ENCODE measurements at regions not wholly inside any gene's neighbourhood (a gene's known extent, or its start where the extent isn't known, plus 50 kb on each side); places are given as distances from the start of the nearest gene placed in this dataset.
A peak's percentile ranks its signal among the peaks of the same experiment; 100 is the strongest.

GRCh38 chr3:125654526-125654925, 59.2 kb upstream of the OSBPL11 start:
- H3K4me3 ChIP-seq, result no peak overlapping the region
- 93 to 95% methylated on average over 1 of the region's 1 CpG for WGBS, 2 donors
- no peaks in the 10 kb centered on the region for H3K27me3 ChIP-seq
- DNase-seq, result no peak
- no peaks in the 10 kb centered on the region for H3K36me3 ChIP-seq (ENCODE audit: low read depth, missing control alignments)
- no peak for TF ChIP-seq POLR2A (IDR thresholded peaks at IDR 0.05)
- no peak for TF ChIP-seq CTCF (IDR thresholded peaks at IDR 0.05)
- H3K9me3 ChIP-seq, result no peaks in the 10 kb centered on the region
- H3K4me1 ChIP-seq, result no peaks in the 10 kb centered on the region
- intact Hi-C loops (cut with DNase I; ENCODE audit: low total_unique reads), result no loop called here
- H3K27ac ChIP-seq, result no peak overlapping the region

DNA sequence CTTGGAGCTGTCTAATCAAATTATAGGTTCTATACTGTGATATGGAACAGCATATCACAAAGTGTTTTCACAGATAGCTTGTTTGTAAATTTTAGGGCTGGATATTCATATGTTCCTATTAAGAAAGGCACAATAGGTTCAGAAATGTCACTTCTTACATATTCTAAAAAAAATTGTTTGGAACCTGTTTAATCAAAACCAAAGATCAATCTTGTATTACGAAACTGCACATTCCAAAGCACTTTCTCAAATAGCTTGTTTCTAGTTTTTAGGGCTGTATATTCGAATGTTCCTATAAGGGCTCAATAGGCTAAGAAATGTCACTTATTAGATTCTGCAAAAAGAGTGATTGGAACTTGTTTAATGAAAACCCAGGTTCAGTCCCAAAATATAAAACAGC, 67.4 kb upstream of the OSBPL11 start:
- Histone ChIP-seq H3K9me3 (no peaks in the 10 kb centered on the region), H3K4me1 (no peaks in the 10 kb centered on the region), H3K4me3 (no peak overlapping the region), H3K27me3 (no peaks in the 10 kb centered on the region), H3K27ac (no peak overlapping the region), H3K36me3 (ENCODE audit: low read depth, missing control alignments) (no peaks in the 10 kb centered on the region)
- DNase-seq, result no peak
- WGBS, 2 donors, result 89 to 91% methylated on average over 2 of the region's 2 CpGs
- TF ChIP-seq POLR2A (IDR thresholded peaks at IDR 0.05) (no peak), CTCF (IDR thresholded peaks at IDR 0.05) (no peak)
- intact Hi-C loops (cut with DNase I; ENCODE audit: low total_unique reads), result no loop called here

GRCh38 chr3:125670352-125670751, 75.1 kb upstream of the OSBPL11 start:
- no peaks in the 10 kb centered on the region for H3K9me3 ChIP-seq
- TF ChIP-seq CTCF (IDR thresholded peaks at IDR 0.05) (no peak), POLR2A (IDR thresholded peaks at IDR 0.05) (no peak)
- H3K4me1 ChIP-seq, result no peaks in the 10 kb centered on the region
- H3K4me3 ChIP-seq, result no peak overlapping the region
- 79% methylated on average over 1 of the region's 1 CpG for whole genome bisulfite sequencing, 2 donors
- H3K27ac ChIP-seq, result no peak overlapping the region
- intact Hi-C loops (cut with DNase I; ENCODE audit: low total_unique reads), result no loop called here
- DNase-seq, result no peak
- no peaks in the 10 kb centered on the region for H3K27me3 ChIP-seq
- no peaks in the 10 kb centered on the region for H3K36me3 ChIP-seq (ENCODE audit: low read depth, missing control alignments)

- DNase-seq, result no peak
- Histone ChIP-seq H3K27me3 (no peaks in the 10 kb centered on the region), H3K4me3 (peak overlapping the region in 1 of 2 donors; percentile 25), H3K27ac (no peak overlapping the region), H3K36me3 (ENCODE audit: low read depth, missing control alignments) (no peaks in the 10 kb centered on the region), H3K4me1 (no peaks in the 10 kb centered on the region), H3K9me3 (no peaks in the 10 kb centered on the region)
- intact Hi-C loops (cut with DNase I; ENCODE audit: low total_unique reads), result no loop called here
- 69 to 78% methylated on average over 4 of the region's 4 CpGs for WGBS, 2 donors
- no peak for TF ChIP-seq CTCF (IDR thresholded peaks at IDR 0.05)
Measured at GRCh38 chr3:125670945-125671344, 75.6 kb upstream of the OSBPL11 start.

DNA sequence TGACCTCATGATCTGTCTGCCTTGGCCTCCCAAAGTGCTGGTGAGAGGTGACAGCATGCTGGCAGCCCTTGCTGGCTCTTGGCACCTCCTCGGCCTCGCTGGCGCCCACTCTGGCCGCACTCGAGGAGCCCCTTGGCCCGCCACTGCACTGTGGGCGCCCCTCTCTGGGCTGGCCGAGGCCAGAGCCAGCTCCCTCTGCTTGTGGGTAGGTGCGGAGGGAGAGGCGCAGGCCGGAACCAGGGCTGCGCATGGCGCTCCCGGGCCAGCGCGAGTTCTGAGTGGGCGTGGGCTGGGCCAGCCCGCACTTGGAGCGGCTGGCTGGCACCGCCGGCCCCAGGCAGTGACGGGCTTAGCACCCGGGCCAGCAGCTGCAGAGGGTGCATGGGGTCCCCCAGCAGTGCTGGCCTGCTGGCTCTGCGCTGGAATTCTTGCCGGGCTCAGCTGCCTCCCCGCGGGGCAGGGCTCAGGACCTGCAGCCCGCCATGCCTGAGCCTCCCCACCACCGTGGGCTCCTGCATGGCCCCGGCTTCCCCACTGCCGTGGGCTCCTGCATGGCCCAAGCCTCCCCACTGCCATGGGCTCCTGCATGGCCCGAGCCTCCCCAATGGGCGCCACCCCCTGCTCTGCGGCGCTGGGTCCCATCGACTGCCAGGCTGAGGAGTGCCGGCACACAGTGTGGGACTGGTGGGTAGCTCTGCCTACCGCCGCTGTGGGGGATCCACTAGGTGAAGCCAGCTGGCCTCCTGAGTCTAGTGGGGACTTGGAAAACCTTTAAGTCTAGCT, 76.4 kb upstream of the OSBPL11 start:
- WGBS, 2 donors, result 20 to 76% methylated on average over 1 to 32 of the region's 39 CpGs

More for the DNA sequence above, 76.4 kb upstream of the OSBPL11 start:
- Histone ChIP-seq H3K36me3 (ENCODE audit: low read depth, missing control alignments) (no peaks in the 10 kb centered on the region), H3K27me3 (no peaks in the 10 kb centered on the region), H3K9me3 (no peaks in the 10 kb centered on the region), H3K27ac (no peak overlapping the region), H3K4me1 (no peaks in the 10 kb centered on the region), H3K4me3 (peak overlapping the region; percentile 25 to 31)
- no peak for DNase-seq
- no peak for TF ChIP-seq POLR2A (IDR thresholded peaks at IDR 0.05)
- TF ChIP-seq CTCF (IDR thresholded peaks at IDR 0.05), result no peak
- intact Hi-C loops (cut with DNase I; ENCODE audit: low total_unique reads), result no loop called here

All from testis (tissue), 2 donors.